Choroid plexus epithelial cell (primary cell): ENCODE measurements at regions not wholly inside any gene's neighbourhood (a gene's known extent, or its start where the extent isn't known, plus 50 kb on each side); places are given as distances from the start of the nearest gene placed in this dataset.

ENCODE experiments used
- DNase-seq: peaks from one replicate; pipeline ENCODE4 v3.0.0-alpha.2; 2010; ENCODE audit warnings: low read depth
- H3K4me3 ChIP-seq: 2 replicates; pipeline ENCODE4 v1.5.1; 2011; ENCODE audit warnings: low read depth, mild to moderate bottlenecking, control low read depth, low read length, moderate library complexity
- TF ChIP-seq, protein P1 (sequence below): conservative IDR thresholded peaks from 2 replicates; pipeline ENCODE4 v1.5.1; 2011; ENCODE audit warnings: low read depth, mild to moderate bottlenecking, control low read depth, inconsistent platforms, low read length, moderate library complexity

DNA sequence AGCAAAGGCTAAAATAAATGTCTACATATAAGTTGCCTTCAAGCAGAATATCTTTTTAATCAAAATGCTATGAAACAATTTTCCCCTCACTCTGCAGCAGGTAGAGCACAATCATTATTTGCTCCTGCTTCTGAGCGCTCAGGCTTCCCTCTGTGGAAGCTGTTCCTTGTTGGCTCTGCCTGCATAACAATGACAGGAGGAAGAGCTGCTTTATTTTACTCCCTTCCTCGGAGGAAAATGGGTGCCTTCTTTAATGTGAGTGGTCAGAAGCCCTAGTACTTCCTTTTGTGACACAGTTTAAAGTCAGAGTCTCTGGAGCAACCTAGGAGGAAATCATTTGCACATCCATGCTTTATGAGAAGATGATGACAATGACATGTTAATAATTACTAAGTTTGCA, 492.1 kb downstream of the CDH8 start:
- no peak overlapping the region for H3K4me3 ChIP-seq
- no peak for DNase-seq
- TF ChIP-seq, protein P1, sequence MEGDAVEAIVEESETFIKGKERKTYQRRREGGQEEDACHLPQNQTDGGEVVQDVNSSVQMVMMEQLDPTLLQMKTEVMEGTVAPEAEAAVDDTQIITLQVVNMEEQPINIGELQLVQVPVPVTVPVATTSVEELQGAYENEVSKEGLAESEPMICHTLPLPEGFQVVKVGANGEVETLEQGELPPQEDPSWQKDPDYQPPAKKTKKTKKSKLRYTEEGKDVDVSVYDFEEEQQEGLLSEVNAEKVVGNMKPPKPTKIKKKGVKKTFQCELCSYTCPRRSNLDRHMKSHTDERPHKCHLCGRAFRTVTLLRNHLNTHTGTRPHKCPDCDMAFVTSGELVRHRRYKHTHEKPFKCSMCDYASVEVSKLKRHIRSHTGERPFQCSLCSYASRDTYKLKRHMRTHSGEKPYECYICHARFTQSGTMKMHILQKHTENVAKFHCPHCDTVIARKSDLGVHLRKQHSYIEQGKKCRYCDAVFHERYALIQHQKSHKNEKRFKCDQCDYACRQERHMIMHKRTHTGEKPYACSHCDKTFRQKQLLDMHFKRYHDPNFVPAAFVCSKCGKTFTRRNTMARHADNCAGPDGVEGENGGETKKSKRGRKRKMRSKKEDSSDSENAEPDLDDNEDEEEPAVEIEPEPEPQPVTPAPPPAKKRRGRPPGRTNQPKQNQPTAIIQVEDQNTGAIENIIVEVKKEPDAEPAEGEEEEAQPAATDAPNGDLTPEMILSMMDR: no peak

DNA sequence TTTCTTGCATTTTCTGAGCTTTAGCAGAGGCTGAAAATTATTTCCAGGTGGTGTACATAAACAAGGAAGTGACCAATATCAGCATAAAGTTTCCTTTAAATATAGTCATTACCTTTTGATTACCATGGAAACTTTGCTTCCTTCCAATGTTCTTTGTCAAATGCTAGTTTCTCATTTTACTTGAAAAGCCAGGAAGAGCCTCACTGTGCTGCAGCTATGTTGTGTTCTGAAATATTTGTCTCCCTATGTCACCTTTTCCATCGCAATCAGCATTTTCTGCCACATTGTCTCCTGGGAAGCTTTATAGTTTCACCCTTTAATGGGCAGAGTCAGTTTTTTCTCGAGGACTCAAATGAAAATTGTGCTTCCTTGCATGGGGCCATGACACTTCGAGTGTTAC, 496.0 kb downstream of the CDH8 start:
- TF ChIP-seq, protein P1: no peak

DNA sequence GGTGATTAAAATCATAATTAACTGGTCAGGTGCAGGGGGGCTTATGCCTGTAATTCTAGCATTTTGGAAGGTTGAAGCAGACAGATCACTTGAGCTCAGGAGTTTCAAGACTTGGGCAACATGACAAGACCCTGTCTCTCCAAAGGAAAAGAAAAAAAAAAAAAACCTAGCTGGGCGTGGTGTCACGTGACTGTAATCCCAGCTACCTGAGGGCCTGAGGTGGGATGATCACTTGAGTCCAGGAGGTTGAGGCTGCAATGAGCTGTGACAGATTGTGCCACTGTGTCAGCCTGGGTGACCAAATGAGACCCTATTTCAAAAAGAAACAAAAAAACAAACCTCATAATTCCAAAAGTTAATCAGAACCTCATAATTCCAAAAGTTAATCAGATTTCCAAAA, 505.5 kb downstream of the CDH8 start:
- TF ChIP-seq, protein P1: no peak
- DNase-seq: no peak
- H3K4me3 ChIP-seq: no peak overlapping the region

More for the DNA sequence above, 496.0 kb downstream of the CDH8 start:
- no peak overlapping the region for H3K4me3 ChIP-seq
- no peak for DNase-seq

DNA sequence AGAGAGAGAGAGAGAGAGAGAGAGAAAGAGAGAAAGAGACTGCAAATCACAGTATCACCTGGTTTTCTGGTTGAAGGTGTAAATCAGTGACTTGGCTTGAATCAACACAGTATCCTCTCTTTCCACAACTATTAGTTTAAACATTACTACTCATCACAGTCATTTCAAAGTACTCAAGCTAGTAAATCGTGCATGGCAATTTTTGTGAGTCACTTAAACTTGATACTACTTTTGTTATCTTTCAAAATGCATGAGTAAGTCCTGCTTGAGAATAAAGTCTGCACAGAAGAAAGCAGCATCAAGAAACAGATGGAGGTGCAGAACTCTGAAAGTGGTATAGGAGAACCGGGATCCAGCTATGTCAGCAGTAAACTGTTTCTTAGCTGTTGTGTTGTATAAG, 535.4 kb downstream of the CDH8 start:
- no peak for DNase-seq
- H3K4me3 ChIP-seq: no peak overlapping the region
- TF ChIP-seq, protein P1: no peak

DNA sequence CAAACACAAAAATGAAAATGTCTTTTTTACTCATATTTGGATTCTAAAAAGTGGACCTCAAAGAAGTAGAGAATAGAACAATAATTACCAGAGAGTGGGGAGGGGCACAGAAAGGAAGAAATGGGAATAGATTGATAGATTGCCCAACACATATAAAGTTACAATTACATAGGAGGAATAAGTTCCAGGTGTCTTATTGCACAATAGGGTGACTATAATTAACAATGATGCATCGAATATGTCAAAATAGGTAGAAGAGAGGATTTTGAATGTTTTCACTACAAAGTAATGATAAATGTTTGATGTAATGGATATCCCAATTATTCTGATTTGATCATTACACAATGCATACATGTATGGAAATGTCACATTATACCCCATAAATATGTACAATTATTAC, 556.0 kb downstream of the CDH8 start:
- TF ChIP-seq, protein P1: no peak
- H3K4me3 ChIP-seq: no peak overlapping the region
- no peak for DNase-seq

DNA sequence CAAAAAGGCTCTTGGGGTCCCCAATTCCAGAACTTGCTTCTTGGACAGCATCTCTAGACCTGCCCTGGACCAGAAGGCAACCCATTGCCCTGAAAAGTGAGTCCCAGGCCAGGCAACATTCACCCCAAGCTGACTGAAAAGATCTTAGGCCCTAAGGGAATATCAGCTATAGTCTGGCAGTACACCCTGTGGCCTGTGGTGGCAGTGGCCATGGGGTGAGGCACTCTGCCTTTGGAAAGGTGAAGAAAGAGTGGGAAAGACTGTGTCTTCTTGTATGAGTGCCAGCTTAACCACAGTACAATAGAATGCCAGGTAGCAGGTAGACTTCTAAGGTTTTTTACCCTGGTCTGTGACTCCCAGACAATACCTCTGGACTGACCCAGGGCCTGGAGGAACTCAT, 564.5 kb downstream of the CDH8 start:
- TF ChIP-seq, protein P1: no peak
- no peak for DNase-seq
- no peak overlapping the region for H3K4me3 ChIP-seq

DNA sequence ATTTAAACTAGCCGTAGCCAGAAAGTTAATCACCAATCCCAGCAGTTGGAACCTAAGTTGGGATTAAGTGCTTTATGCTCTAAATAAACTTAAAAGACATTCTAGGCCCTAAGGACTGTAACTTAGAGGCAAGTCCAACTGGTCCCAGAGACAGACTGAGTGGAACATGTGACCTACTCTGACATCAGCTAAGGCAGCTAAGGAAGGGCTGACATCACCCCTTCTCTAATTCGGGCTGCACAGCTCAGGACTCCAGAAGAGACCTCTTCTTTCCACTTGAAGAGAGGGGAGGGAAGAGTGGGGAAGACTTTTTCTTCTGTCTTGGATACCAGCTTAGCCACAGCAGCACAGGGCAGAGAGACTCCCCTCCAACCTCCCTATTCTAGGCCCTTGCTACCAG, 565.2 kb downstream of the CDH8 start:
- no peak for DNase-seq
- H3K4me3 ChIP-seq: no peak overlapping the region
- TF ChIP-seq, protein P1: no peak
